ENCODE measurements at regions not wholly inside any gene's neighbourhood (a gene's known extent, or its start where the extent isn't known, plus 50 kb on each side); places are given as distances from the start of the nearest gene placed in this dataset.
A peak's percentile ranks its signal among the peaks of the same experiment; 100 is the strongest.
"Not testable (repeated sequence)": the region's sequence is repeated elsewhere in the genome, so short reads cannot be mapped to it uniquely, and the experiment has no call there.

GRCh38 chrX:103428525-103428924 lies 52.2 kb downstream of the BEX3 start:
- no peak for DNase-seq (ENCODE audit: low spot score)

- DNase-seq (ENCODE audit: low spot score): not testable (repeated sequence)
These were observed 52.7 kb downstream of the BEX3 start for GRCh38 chrX:103429026-103429425.

GRCh38 chrX:103431316-103431715 lies 55.0 kb downstream of the BEX3 start:
- DNase-seq (ENCODE audit: low spot score): peak; percentile 4

- not testable (repeated sequence) for DNase-seq (ENCODE audit: low spot score)
These were observed 56.5 kb downstream of the BEX3 start for GRCh38 chrX:103432841-103433240.

GRCh38 chrX:103437147-103437873 lies 61.0 kb downstream of the BEX3 start:
- DNase-seq (ENCODE audit: low spot score): no peak

DNA sequence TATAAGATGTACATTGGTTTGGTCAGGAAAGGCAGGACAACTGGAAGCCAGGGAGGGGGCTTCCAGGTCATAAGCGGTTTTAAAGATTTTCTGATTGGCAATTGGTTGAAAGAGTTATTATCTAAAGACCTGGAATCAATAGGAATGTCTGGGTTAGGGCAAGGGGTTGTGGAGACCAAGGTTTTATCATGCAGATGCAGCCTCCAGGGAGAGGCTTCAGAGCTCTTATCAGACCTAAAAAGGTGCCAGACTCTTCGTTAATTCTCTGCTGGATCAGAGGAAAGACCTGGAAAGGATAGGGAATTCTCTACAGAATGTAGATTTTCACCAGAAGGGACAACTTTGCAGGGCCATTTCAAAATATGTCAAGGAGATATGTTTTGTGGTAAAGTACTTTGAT lies 62.8 kb downstream of the BEX3 start:
- DNase-seq (ENCODE audit: low spot score): no peak

GRCh38 chrX:103440621-103441020 lies 64.3 kb downstream of the BEX3 start:
- no peak for DNase-seq (ENCODE audit: low spot score)

DNA sequence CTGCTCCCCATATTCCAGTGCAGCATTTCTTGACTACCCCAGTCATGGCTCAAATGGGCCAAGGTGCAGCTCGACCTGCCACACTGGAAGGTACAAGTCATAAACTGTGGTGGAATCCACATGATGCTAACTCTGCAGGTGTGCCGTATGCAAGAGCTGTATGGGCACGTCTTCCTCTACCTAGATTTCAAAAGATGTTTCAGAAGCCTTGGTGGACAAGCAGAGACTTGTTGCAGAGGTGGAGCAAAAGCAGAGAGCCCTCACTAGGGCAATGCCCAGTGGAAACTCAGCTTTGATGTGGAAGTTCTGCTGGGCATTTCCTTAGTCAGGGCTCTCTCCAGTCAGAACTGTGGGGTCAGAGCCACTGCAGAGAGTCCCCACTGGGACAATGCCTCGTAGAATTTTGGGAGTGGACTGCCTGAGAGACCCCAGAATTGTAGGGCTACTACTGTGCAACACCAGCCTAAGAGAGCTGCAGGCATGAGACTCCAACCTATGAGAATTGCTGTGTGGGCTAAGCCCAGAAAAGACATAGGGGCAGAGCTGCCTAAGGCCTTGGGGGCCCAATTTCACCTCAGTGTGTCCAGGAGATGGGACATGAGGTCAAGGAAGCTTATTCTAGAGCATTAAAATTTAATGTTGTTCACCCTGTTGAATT lies 65.7 kb downstream of the BEX3 start:
- no peak for DNase-seq (ENCODE audit: low spot score)

- no peak for DNase-seq (ENCODE audit: low spot score)
These were observed 66.2 kb downstream of the BEX3 start for GRCh38 chrX:103442536-103442901.

GRCh38 chrX:103446665-103447302 lies 70.4 kb downstream of the BEX3 start:
- DNase-seq (ENCODE audit: low spot score): no peak

All from SW480 (cell line).